ENCODE measurements at regions not wholly inside any gene's neighbourhood (a gene's known extent, or its start where the extent isn't known, plus 50 kb on each side); places are given as distances from the start of the nearest gene placed in this dataset.

DNA sequence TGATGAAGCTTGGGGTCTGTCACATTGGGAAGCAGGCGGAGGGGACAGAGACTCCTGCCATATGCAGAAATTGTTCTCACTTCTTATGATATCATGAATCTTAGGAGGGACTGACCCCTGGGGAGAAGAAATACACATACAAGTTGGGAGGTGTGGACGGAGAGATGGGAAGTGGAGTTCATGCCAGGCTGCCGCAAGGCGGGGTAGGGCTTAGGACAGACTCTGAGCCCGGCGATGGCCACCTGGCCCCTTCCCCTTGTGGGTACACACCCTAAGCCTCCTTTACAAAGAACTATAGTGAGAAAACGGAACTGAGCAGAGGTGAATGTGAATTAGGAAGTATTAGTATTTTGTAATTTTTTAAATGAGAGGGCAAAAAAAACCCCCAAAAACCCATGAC, 177.0 kb upstream of the IRS2 start:
- POLR2A ChIA-PET (ENCODE audit: partially characterized antibody) = no interaction called here
- Histone ChIP-seq H4K8ac (ENCODE audit: extremely low read depth, insufficient read depth, low read length) (no peak overlapping the region), H3K4me1 (replicated peaks in 1 of 4; ENCODE audit: control insufficient read depth in 3 of 4, insufficient read depth in 4 of 4, low read length in 3 of 4) (no peaks in the 10 kb centered on the region; a peak in 1 of 7 replicates), H2BK120ac (replicated peaks; ENCODE audit: low read depth, low read length) (no peak overlapping the region), H3K23ac (ENCODE audit: insufficient read length) (no peak overlapping the region), H3K23me2 (ENCODE audit: low read depth, low read length) (no peaks in the 10 kb centered on the region), H2BK5ac (ENCODE audit: low read depth, low read length) (no peak overlapping the region), H2BK20ac (ENCODE audit: low read length) (no peak overlapping the region), H3K14ac (ENCODE audit: insufficient read length) (no peak overlapping the region), H2BK15ac (ENCODE audit: low read length) (no peak overlapping the region), H3K27ac (ENCODE audit: low read depth, low read length) (no peak overlapping the region), H3K9ac (replicated peaks in 1 of 4; ENCODE audit: extremely low read depth in 1 of 4, low read depth in 3 of 4, low read length in 3 of 4) (no peak overlapping the region), H3K36me3 (ENCODE audit: control insufficient read depth in 2 of 4, insufficient read depth in 4 of 4, low read length in 3 of 4) (no peaks in the 10 kb centered on the region), H3K79me1 (ENCODE audit: low read depth, low read length) (no peaks in the 10 kb centered on the region), H2AFZ (ENCODE audit: low read length) (no peak overlapping the region), H3K4me2 (ENCODE audit: insufficient read depth in 1 of 2, low read depth in 2 of 2, low read length in 2 of 2) (no peak overlapping the region), H2AK5ac (ENCODE audit: low read depth, low read length) (no peak overlapping the region), H3K4ac (replicated peaks; ENCODE audit: insufficient read length, low read depth, low read length) (no peak overlapping the region), H4K91ac (replicated peaks; ENCODE audit: insufficient read length, low read length) (no peak overlapping the region), H4K20me1 (replicated peaks in 1 of 2; ENCODE audit: control insufficient read depth in 1 of 2, insufficient read depth in 2 of 2, low read length in 2 of 2) (no peaks in the 10 kb centered on the region), H3K4me3 (ENCODE audit: extremely low read depth in 1 of 4, insufficient read depth in 2 of 4, low read depth in 3 of 4, low read length in 4 of 4) (no peak overlapping the region), H3K9me3 (ENCODE audit: insufficient read depth in 2 of 2, low read depth in 1 of 2, low read length in 1 of 2) (no peaks in the 10 kb centered on the region), H4K5ac (ENCODE audit: insufficient read length, low read depth, low read length) (no peak overlapping the region), H3K18ac (ENCODE audit: extremely low read depth, low read length) (no peak overlapping the region), H3K56ac (replicated peaks; ENCODE audit: insufficient read length, low read depth, low read length) (no peak overlapping the region), H3K79me2 (ENCODE audit: control insufficient read depth in 1 of 2, insufficient read depth in 2 of 2, low read length in 2 of 2) (no peaks in the 10 kb centered on the region), H3K27me3 (replicated peaks in 1 of 4; ENCODE audit: control insufficient read depth in 3 of 4, extremely low read depth in 1 of 4, insufficient read depth in 3 of 4, low read length in 3 of 4) (no peaks in the 10 kb centered on the region), H2BK12ac (ENCODE audit: low read depth, low read length) (no peak overlapping the region)
- CTCF ChIA-PET (ENCODE audit: partially characterized antibody) = interaction anchor here (0.6 to 1.6 kb wide), 4 partner anchors 9 to 137 kb away, joined by 3 read pairs; no protein-coding TSS in a partner anchor
- DNase-seq (ENCODE audit: low read depth in 1 of 2, low spot score in 2 of 2) = no peak
- FAIRE-seq = no peak
- WGBS, 2 experiments (ENCODE audit: extremely low coverage in 1 of 2, insufficient coverage in 1 of 2, insufficient read length in 1 of 2, insufficient replicate concordance in 2 of 2, low coverage in 1 of 2, low lambda C conversion rate in 2 of 2, missing lambda C conversion rate in 1 of 2) = 92 to 100% methylated on average over 1 to 5 of the region's 7 CpGs
- TF ChIP-seq TCF12 (IDR thresholded peaks at IDR 0.05; ENCODE audit: low read depth, low read length) = no peak
- TF ChIP-seq TAF7 (optimal IDR thresholded peaks at IDR 0.05; ENCODE audit: borderline replicate concordance, low read depth, low read length) = no peak
- TF ChIP-seq SIRT6 (IDR thresholded peaks at IDR 0.05; ENCODE audit: low read length) = no peak
- TF ChIP-seq NANOG (IDR thresholded peaks at IDR 0.05; ENCODE audit: insufficient read depth, low read depth, low read length, poor library complexity, severe bottlenecking) = no peak
- TF ChIP-seq ASH2L (IDR thresholded peaks at IDR 0.05; ENCODE audit: low read length) = no peak
- no peak for TF ChIP-seq HDAC6 (IDR thresholded peaks at IDR 0.05; ENCODE audit: low read depth, low read length)
- TF ChIP-seq BRCA1 (IDR thresholded peaks at IDR 0.05; ENCODE audit: low read depth, low read length) = no peak
- TF ChIP-seq SAP30 (IDR thresholded peaks at IDR 0.05; ENCODE audit: insufficient read depth, insufficient replicate concordance, low read length) = no peak
- no peak for TF ChIP-seq ATF2 (IDR thresholded peaks at IDR 0.05; ENCODE audit: low read length)
- TF ChIP-seq MAFK (IDR thresholded peaks at IDR 0.05; ENCODE audit: low read depth, low read length) = no peak
- TF ChIP-seq FOSL1 (IDR thresholded peaks at IDR 0.05; ENCODE audit: insufficient read depth, low read depth, low read length) = no peak

Measured in H1 (cell line).